PC-9 (cell line): ENCODE measurements at regions not wholly inside any gene's neighbourhood (a gene's known extent, or its start where the extent isn't known, plus 50 kb on each side); places are given as distances from the start of the nearest gene placed in this dataset.

ENCODE experiments used
- EZH2 ChIP-seq: fragments of 200-600 bp; sonication (generic); IDR thresholded peaks from 2 replicates; pipeline ENCODE4 v1.8.0; 2017; ENCODE audit warnings: antibody characterized with exemption, low read depth
- TF ChIP-seq, protein P1 (sequence below): fragments of 200-600 bp; sonication (generic); conservative IDR thresholded peaks from 2 replicates; pipeline ENCODE4 v1.6.1; 2017; ENCODE audit warnings: mixed run types, antibody characterized with exemption, mild to moderate bottlenecking, moderate library complexity

- TF ChIP-seq, protein P1, sequence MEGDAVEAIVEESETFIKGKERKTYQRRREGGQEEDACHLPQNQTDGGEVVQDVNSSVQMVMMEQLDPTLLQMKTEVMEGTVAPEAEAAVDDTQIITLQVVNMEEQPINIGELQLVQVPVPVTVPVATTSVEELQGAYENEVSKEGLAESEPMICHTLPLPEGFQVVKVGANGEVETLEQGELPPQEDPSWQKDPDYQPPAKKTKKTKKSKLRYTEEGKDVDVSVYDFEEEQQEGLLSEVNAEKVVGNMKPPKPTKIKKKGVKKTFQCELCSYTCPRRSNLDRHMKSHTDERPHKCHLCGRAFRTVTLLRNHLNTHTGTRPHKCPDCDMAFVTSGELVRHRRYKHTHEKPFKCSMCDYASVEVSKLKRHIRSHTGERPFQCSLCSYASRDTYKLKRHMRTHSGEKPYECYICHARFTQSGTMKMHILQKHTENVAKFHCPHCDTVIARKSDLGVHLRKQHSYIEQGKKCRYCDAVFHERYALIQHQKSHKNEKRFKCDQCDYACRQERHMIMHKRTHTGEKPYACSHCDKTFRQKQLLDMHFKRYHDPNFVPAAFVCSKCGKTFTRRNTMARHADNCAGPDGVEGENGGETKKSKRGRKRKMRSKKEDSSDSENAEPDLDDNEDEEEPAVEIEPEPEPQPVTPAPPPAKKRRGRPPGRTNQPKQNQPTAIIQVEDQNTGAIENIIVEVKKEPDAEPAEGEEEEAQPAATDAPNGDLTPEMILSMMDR: no peak
- no peak for TF ChIP-seq EZH2
Observed at GRCh38 chr12:28799348-28799747, 349.7 kb upstream of the FAR2 start.
